ENCODE measurements at regions not wholly inside any gene's neighbourhood (a gene's known extent, or its start where the extent isn't known, plus 50 kb on each side); places are given as distances from the start of the nearest gene placed in this dataset.

- Histone ChIP-seq H3K27ac (ENCODE audit: insufficient read depth, low read depth, low read length) (no peak overlapping the region), H3K4me3 (replicated peaks in 1 of 3; ENCODE audit: insufficient read depth in 1 of 3, low read depth in 1 of 3, low read length in 3 of 3) (no peak overlapping the region), H3K9me3 (replicated peaks; ENCODE audit: control insufficient read depth, insufficient read depth, low read length) (no peaks in the 10 kb centered on the region), H3K27me3 (ENCODE audit: control insufficient read depth in 2 of 2, insufficient read depth in 2 of 2, low read length in 2 of 2) (no peaks in the 10 kb centered on the region), H3K4me2 (ENCODE audit: insufficient read depth, low read length) (no peak overlapping the region), H4K20me1 (replicated peaks; ENCODE audit: control insufficient read depth, extremely low read depth, insufficient read depth, low read length) (no peaks in the 10 kb centered on the region), H3K79me2 (ENCODE audit: control insufficient read depth, insufficient read depth, low read length) (no peaks in the 10 kb centered on the region), H3K4me1 (ENCODE audit: control insufficient read depth, extremely low read depth, insufficient read depth, low read length) (no peaks in the 10 kb centered on the region), H2AFZ (ENCODE audit: low read depth, low read length) (no peak overlapping the region), H3K9ac (replicated peaks; ENCODE audit: extremely low read depth, insufficient read depth, low read length) (no peak overlapping the region), H3K9me1 (replicated peaks; ENCODE audit: control insufficient read depth, extremely low read depth, insufficient read depth, low read length) (no peaks in the 10 kb centered on the region), H3K36me3 (ENCODE audit: control insufficient read depth in 2 of 2, extremely low read depth in 1 of 2, insufficient read depth in 2 of 2, low read length in 2 of 2) (no peaks in the 10 kb centered on the region)
- TF ChIP-seq GATA2 (IDR thresholded peaks at IDR 0.05; ENCODE audit: insufficient read depth, insufficient read length, low read depth, low read length) (no peak), POLR2AphosphoS5 (IDR thresholded peaks at IDR 0.05; ENCODE audit: insufficient read depth, low read depth, low read length) (no peak), MAX (IDR thresholded peaks at IDR 0.05; ENCODE audit: insufficient read depth, insufficient read length) (no peak), POLR2A (IDR thresholded peaks at IDR 0.05; ENCODE audit: low read depth, low read length) (no peak), FOS (IDR thresholded peaks at IDR 0.05; ENCODE audit: borderline replicate concordance, insufficient read depth, low read length) (no peak), MYC (IDR thresholded peaks at IDR 0.05; ENCODE audit: low read depth, low read length) (no peak), JUN (IDR thresholded peaks at IDR 0.05; ENCODE audit: borderline replicate concordance, insufficient read depth, insufficient read length, low read depth) (no peak), EZH2 (IDR thresholded peaks at IDR 0.05; ENCODE audit: borderline replicate concordance, low read depth, low read length, severe bottlenecking) (no peak), CTCF (IDR thresholded peaks at IDR 0.05; ENCODE audit: extremely low read depth in 1 of 2, insufficient read depth in 1 of 2, low read depth in 1 of 2, low read length in 2 of 2) (no peak)
- no peak for DNase-seq (ENCODE audit: low read depth, low spot score)
- no TSS peak for BruUV-seq (replicated peaks)
- CTCF ChIA-PET = interaction anchor here (0.7 kb wide), 1 partner anchor 282 kb away, joined by 3 read pairs; no protein-coding TSS in a partner anchor
- intact Hi-C loops (cut with micrococcal nuclease) = no loop called here
- POLR2A ChIA-PET = no interaction called here
- FAIRE-seq = no peak
- dilution Hi-C loops (cut with MboI; ENCODE audit: extremely low pct_ligation_motif_present, low sequenced_read_pairs) = no loop called here
These were observed 480.3 kb upstream of the CD180 start for GRCh38 chr5:67676863-67677262.

Data from endothelial cell of umbilical vein (primary cell).